Liver (tissue), 8 donors: ENCODE measurements at regions not wholly inside any gene's neighbourhood (a gene's known extent, or its start where the extent isn't known, plus 50 kb on each side); places are given as distances from the start of the nearest gene placed in this dataset.

Experiments used
- DNase-seq: peaks from one replicate; pipeline ENCODE4 v3.0.0-alpha.2; 2017; ENCODE audit warnings: low spot score
- H3K27ac ChIP-seq, 2 donors: one replicate each; pipeline ENCODE4 v1.7.0; 2013; ENCODE audit warnings: inconsistent platforms in 2 of 2, low read length in 2 of 2, control low read depth in 1 of 2, low read depth in 1 of 2, mild to moderate bottlenecking in 1 of 2
- H3K27me3 ChIP-seq, 4 donors: one replicate each; pipeline versions ENCODE4 v1.6.1 to v1.7.0; 2013; ENCODE audit warnings: low read length in 3 of 4, inconsistent platforms in 1 of 4, mild to moderate bottlenecking in 1 of 4, moderate library complexity in 1 of 4; ENCODE audit not compliant: control insufficient read depth in 4 of 4, insufficient read depth in 4 of 4
- H3K36me3 ChIP-seq, 4 donors: one replicate each; pipeline versions ENCODE4 v1.6.1 to v1.7.0; 2013; ENCODE audit warnings: low read length in 3 of 4, mild to moderate bottlenecking in 3 of 4, low read depth in 1 of 4, moderate library complexity in 1 of 4; ENCODE audit not compliant: control insufficient read depth in 4 of 4, insufficient read depth in 3 of 4
- H3K4me1 ChIP-seq, 4 donors: one replicate each; pipeline versions ENCODE4 v1.6.1 to v1.7.0; 2013; ENCODE audit warnings: low read length in 3 of 4, mild to moderate bottlenecking in 3 of 4, moderate library complexity in 1 of 4; ENCODE audit not compliant: control insufficient read depth in 4 of 4, insufficient read depth in 4 of 4
- H3K4me3 ChIP-seq, 3 donors: one replicate each; pipeline versions ENCODE4 v1.6.1 to v1.7.0; 2013; ENCODE audit warnings: low read length in 3 of 3, control low read depth in 1 of 3, low read depth in 1 of 3, mild to moderate bottlenecking in 1 of 3
- H3K9ac ChIP-seq, 2 donors: one replicate each; pipeline ENCODE4 v1.7.0; 2013; ENCODE audit warnings: low read length in 2 of 2, mild to moderate bottlenecking in 2 of 2, moderate library complexity in 2 of 2, control low read depth in 1 of 2, low read depth in 1 of 2
- H3K9me3 ChIP-seq, 4 donors: one replicate each; pipeline versions ENCODE4 v1.6.1 to v1.7.0; 2013; ENCODE audit warnings: low read length in 3 of 4; ENCODE audit not compliant: control insufficient read depth in 4 of 4
- EGR1 ChIP-seq, 2 donors: IDR thresholded peaks; 2 replicates each; pipeline ENCODE4 v1.6.1; 2016 to 2018; ENCODE audit warnings: antibody characterized with exemption in 2 of 2, low read depth in 2 of 2
- FOXA1 ChIP-seq: IDR thresholded peaks from 2 replicates; pipeline ENCODE4 v1.6.1; 2016; ENCODE audit warnings: antibody characterized with exemption
- FOXA2 ChIP-seq: IDR thresholded peaks from 2 replicates; pipeline ENCODE4 v1.6.1; 2016; ENCODE audit warnings: antibody characterized with exemption
- HNF4A ChIP-seq, 2 donors: conservative IDR thresholded peaks; 2 replicates each; pipeline ENCODE4 v1.6.1; 2016; ENCODE audit warnings: antibody characterized with exemption in 2 of 2, mild to moderate bottlenecking in 2 of 2
- HNF4G ChIP-seq: IDR thresholded peaks from 2 replicates; pipeline ENCODE4 v1.6.1; 2016; ENCODE audit warnings: antibody characterized with exemption
- JUND ChIP-seq, 2 donors: IDR thresholded peaks; 2 replicates each; pipeline ENCODE4 v1.6.1; 2016; ENCODE audit warnings: antibody characterized with exemption in 2 of 2
- MAX ChIP-seq: IDR thresholded peaks from 2 replicates; pipeline ENCODE4 v1.6.1; 2016; ENCODE audit warnings: antibody characterized with exemption
- NR2F2 ChIP-seq: IDR thresholded peaks from 2 replicates; pipeline ENCODE4 v1.6.1; 2016; ENCODE audit warnings: antibody characterized with exemption
- RAD21 ChIP-seq, 2 donors: IDR thresholded peaks; 2 replicates each; pipeline ENCODE4 v1.6.1; 2016; ENCODE audit warnings: antibody characterized with exemption in 2 of 2, mild to moderate bottlenecking in 2 of 2
- REST ChIP-seq: IDR thresholded peaks from 2 replicates; pipeline ENCODE4 v1.6.1; 2016; ENCODE audit warnings: antibody characterized with exemption, mild to moderate bottlenecking
- RXRA ChIP-seq, 2 donors: IDR thresholded peaks; 2 replicates each; pipeline ENCODE4 v1.6.1; 2017 to 2018; ENCODE audit warnings: antibody characterized with exemption in 2 of 2, mild to moderate bottlenecking in 1 of 2
- SP1 ChIP-seq: IDR thresholded peaks from 2 replicates; pipeline ENCODE4 v1.6.1; 2018; ENCODE audit warnings: antibody characterized with exemption, mild to moderate bottlenecking
- TAF1 ChIP-seq: conservative IDR thresholded peaks from 2 replicates; pipeline ENCODE4 v1.6.1; 2016; ENCODE audit warnings: antibody characterized with exemption, mild to moderate bottlenecking
- YY1 ChIP-seq: IDR thresholded peaks from 2 replicates; pipeline ENCODE4 v1.6.1; 2016; ENCODE audit warnings: antibody characterized with exemption, mild to moderate bottlenecking
- ZBTB33 ChIP-seq: IDR thresholded peaks from 2 replicates; pipeline ENCODE4 v1.6.1; 2016; ENCODE audit warnings: antibody characterized with exemption
- WGBS: extraction: QIAGEN DNeasy Blood & Tissue Kit; methylation state at CpG from one replicate; pipeline ENCODE4 v1.1.7; 2013; 5-methylcytosine and 5-hydroxymethylcytosine counted together
- TF ChIP-seq, protein P1 (sequence below): fragments of 150-350 bp; IDR thresholded peaks from 2 replicates; pipeline ENCODE4 v1.5.1; 2017; ENCODE audit warnings: improper control_type of control experiment, low read depth, low read length; ENCODE audit not compliant: missing input control
- donor health status: healthy.
- donor health status: healthy.
- donor health status: healthy.
- donor health status: healthy.
- donor health status: healthy.

DNA sequence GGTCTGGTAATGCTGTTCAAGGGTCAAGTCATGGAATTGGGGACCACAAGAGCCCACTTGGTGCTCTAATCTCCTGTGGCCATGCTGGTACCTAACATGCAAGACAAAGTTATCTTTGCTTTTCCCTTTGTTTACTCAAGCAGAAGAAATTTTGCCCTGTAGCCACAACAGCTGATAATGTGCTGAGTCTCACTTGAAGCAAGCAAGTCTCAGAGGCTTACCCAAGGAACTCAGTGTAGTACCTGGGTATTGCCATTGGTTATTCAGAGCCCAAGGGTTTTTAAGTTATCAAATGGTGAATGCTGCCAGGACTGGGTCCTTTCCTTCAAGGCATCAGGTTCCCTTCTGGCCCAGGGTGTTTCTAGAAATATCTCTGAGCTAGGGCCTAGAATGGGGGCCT is 198.9 kb upstream of the RNPC3 start:
- no peaks in the 10 kb centered on the region for H3K27me3 ChIP-seq
- TF ChIP-seq MAX (no peak), FOXA1 (no peak), FOXA2 (no peak), JUND (IDR thresholded peaks at IDR 0.05) (no peak)
- H3K27ac ChIP-seq: no peak overlapping the region
- peaks cover 0 to 3% (median 1%) of the 10 kb centered on the region in 4 donors for H3K9me3 ChIP-seq
- DNase-seq: no peak
- H3K4me1 ChIP-seq: no peaks in the 10 kb centered on the region
- no peak overlapping the region for H3K9ac ChIP-seq
- no peaks in the 10 kb centered on the region for H3K36me3 ChIP-seq
- H3K4me3 ChIP-seq: no peak overlapping the region

- Histone ChIP-seq H3K9me3 (no peaks in the 10 kb centered on the region), H3K4me1 (no peaks in the 10 kb centered on the region), H3K27me3 (no peaks in the 10 kb centered on the region), H3K9ac (no peak overlapping the region), H3K27ac (no peak overlapping the region), H3K36me3 (no peaks in the 10 kb centered on the region), H3K4me3 (no peak overlapping the region)
- no peak for TF ChIP-seq TAF1
- no peak for TF ChIP-seq ZBTB33
- no peak for TF ChIP-seq EGR1 (IDR thresholded peaks at IDR 0.05; ENCODE audit: low read depth in 2 of 2)
- TF ChIP-seq, protein P1, sequence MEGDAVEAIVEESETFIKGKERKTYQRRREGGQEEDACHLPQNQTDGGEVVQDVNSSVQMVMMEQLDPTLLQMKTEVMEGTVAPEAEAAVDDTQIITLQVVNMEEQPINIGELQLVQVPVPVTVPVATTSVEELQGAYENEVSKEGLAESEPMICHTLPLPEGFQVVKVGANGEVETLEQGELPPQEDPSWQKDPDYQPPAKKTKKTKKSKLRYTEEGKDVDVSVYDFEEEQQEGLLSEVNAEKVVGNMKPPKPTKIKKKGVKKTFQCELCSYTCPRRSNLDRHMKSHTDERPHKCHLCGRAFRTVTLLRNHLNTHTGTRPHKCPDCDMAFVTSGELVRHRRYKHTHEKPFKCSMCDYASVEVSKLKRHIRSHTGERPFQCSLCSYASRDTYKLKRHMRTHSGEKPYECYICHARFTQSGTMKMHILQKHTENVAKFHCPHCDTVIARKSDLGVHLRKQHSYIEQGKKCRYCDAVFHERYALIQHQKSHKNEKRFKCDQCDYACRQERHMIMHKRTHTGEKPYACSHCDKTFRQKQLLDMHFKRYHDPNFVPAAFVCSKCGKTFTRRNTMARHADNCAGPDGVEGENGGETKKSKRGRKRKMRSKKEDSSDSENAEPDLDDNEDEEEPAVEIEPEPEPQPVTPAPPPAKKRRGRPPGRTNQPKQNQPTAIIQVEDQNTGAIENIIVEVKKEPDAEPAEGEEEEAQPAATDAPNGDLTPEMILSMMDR: no peak
- no peak for TF ChIP-seq RAD21 (IDR thresholded peaks at IDR 0.05)
- TF ChIP-seq RXRA (IDR thresholded peaks at IDR 0.05): no peak
- no peak for TF ChIP-seq NR2F2
- TF ChIP-seq JUND (IDR thresholded peaks at IDR 0.05): no peak
- no peak for TF ChIP-seq HNF4A (conservative IDR thresholded peaks at IDR 0.05)
- no peak for TF ChIP-seq SP1
- no peak for TF ChIP-seq REST
- TF ChIP-seq YY1: no peak
- TF ChIP-seq MAX: no peak
- no peak for TF ChIP-seq HNF4G
- 93% methylated on average over 1 of the region's 1 CpG for WGBS
- DNase-seq: no peak
Measured at GRCh38 chr1:103309786-103310185, 201.5 kb upstream of the COL11A1 start.
